ENCODE measurements at regions not wholly inside any gene's neighbourhood (a gene's known extent, or its start where the extent isn't known, plus 50 kb on each side); places are given as distances from the start of the nearest gene placed in this dataset.

GRCh38 chr4:176453079-176453478, 133.3 kb downstream of the SPCS3 start:
- intact Hi-C loops (cut with micrococcal nuclease) = no loop called here
- Histone ChIP-seq H3K9me3 (ENCODE audit: control insufficient read depth in 1 of 2, insufficient read depth in 1 of 2, low read depth in 1 of 2, low read length in 2 of 2) (no peaks in the 10 kb centered on the region), H2AFZ (ENCODE audit: low read depth, low read length, poor library complexity, severe bottlenecking) (no peak overlapping the region), H4K20me1 (ENCODE audit: insufficient read depth) (no peaks in the 10 kb centered on the region), H3K36me3 (ENCODE audit: control insufficient read depth in 1 of 2, insufficient read depth in 2 of 2, low read length in 2 of 2) (no peaks in the 10 kb centered on the region), H3K9me2 (ENCODE audit: insufficient read depth) (no peaks in the 10 kb centered on the region), H3K4me1 (ENCODE audit: control insufficient read depth in 1 of 2, insufficient read depth in 2 of 2, low read length in 2 of 2) (no peaks in the 10 kb centered on the region), H3K27me3 (ENCODE audit: insufficient read depth, low read length) (no peaks in the 10 kb centered on the region), H3K4me3 (replicated peaks in 1 of 2; ENCODE audit: low read depth in 1 of 2, low read length in 2 of 2) (no peak overlapping the region), H3K27ac (ENCODE audit: low read depth, low read length) (no peak overlapping the region), H3K4me2 (ENCODE audit: low read length) (no peak overlapping the region), H3K79me2 (ENCODE audit: insufficient read depth, low read length) (no peaks in the 10 kb centered on the region), H3K9ac (ENCODE audit: low read length) (no peak overlapping the region)
- ChIA-PET RAD21 (ENCODE audit: low non-redundant PET in 1 of 2, low total read pairs in 2 of 2, uncharacterized antibody in 2 of 2, unreplicated experiment in 2 of 2) (no interaction called here), POLR2A (no interaction called here), CTCF (no interaction called here)
- DNase-seq (ENCODE audit: low read depth, low spot score) (no peak), ATAC-seq (no peak)
- BruUV-seq (replicated peaks) = no TSS peak
- TF ChIP-seq EGR1 (IDR thresholded peaks at IDR 0.05; ENCODE audit: low read depth) (no peak), CTCF (IDR thresholded peaks at IDR 0.05 in 2 of 3, conservative IDR thresholded peaks at IDR 0.05 in 1 of 3; ENCODE audit: borderline replicate concordance in 1 of 3, insufficient read depth in 1 of 3, low read depth in 2 of 3, low read length in 2 of 3) (no peak), YY1 (IDR thresholded peaks at IDR 0.05; ENCODE audit: extremely low read depth, insufficient replicate concordance, low read depth, low read length) (no peak)

GRCh38 chr4:176453658-176454057, 133.9 kb downstream of the SPCS3 start:
- POLR2A ChIA-PET = no interaction called here
- BruUV-seq (replicated peaks) = no TSS peak

More at GRCh38 chr4:176453658-176454057, 133.9 kb downstream of the SPCS3 start:
- H3K9me3 ChIP-seq (ENCODE audit: control insufficient read depth in 1 of 2, insufficient read depth in 1 of 2, low read depth in 1 of 2, low read length in 2 of 2) = no peaks in the 10 kb centered on the region
- H3K4me1 ChIP-seq (ENCODE audit: control insufficient read depth in 1 of 2, insufficient read depth in 2 of 2, low read length in 2 of 2) = no peaks in the 10 kb centered on the region
- no peak overlapping the region for H3K9ac ChIP-seq (ENCODE audit: low read length)
- no peak overlapping the region for H3K4me2 ChIP-seq (ENCODE audit: low read length)
- H2AFZ ChIP-seq (ENCODE audit: low read depth, low read length, poor library complexity, severe bottlenecking) = no peak overlapping the region
- TF ChIP-seq SRF (IDR thresholded peaks at IDR 0.05; ENCODE audit: low read depth) = no peak
- no peak for TF ChIP-seq CEBPB (IDR thresholded peaks at IDR 0.05; ENCODE audit: low read depth)
- TF ChIP-seq POLR2A (IDR thresholded peaks at IDR 0.05; ENCODE audit: borderline replicate concordance, extremely low read depth, insufficient read depth, insufficient read length) = no peak
- no peak for TF ChIP-seq CTCF (IDR thresholded peaks at IDR 0.05 in 2 of 3, conservative IDR thresholded peaks at IDR 0.05 in 1 of 3; ENCODE audit: borderline replicate concordance in 1 of 3, insufficient read depth in 1 of 3, low read depth in 2 of 3, low read length in 2 of 3)
- no peak for TF ChIP-seq CBX3 (IDR thresholded peaks at IDR 0.05; ENCODE audit: low read depth)
- no peak for TF ChIP-seq RAD21 (IDR thresholded peaks at IDR 0.05; ENCODE audit: low read depth)
- TF ChIP-seq ELF1 (IDR thresholded peaks at IDR 0.05; ENCODE audit: borderline replicate concordance, low read depth) = no peak
- no peak for TF ChIP-seq YY1 (IDR thresholded peaks at IDR 0.05; ENCODE audit: extremely low read depth, insufficient replicate concordance, low read depth, low read length)
- no peak for TF ChIP-seq EZH2phosphoT487 (IDR thresholded peaks at IDR 0.05; ENCODE audit: borderline replicate concordance)
- TF ChIP-seq ZNF274 (IDR thresholded peaks at IDR 0.05; ENCODE audit: low read depth, low read length) = no peak
- no peak for TF ChIP-seq ATF3 (IDR thresholded peaks at IDR 0.05)
- TF ChIP-seq ZFX (IDR thresholded peaks at IDR 0.05) = no peak
- no peak for TF ChIP-seq MAX (IDR thresholded peaks at IDR 0.05)
- TF ChIP-seq EGR1 (IDR thresholded peaks at IDR 0.05; ENCODE audit: low read depth) = no peak
- ChIA-PET RAD21 (ENCODE audit: low non-redundant PET in 1 of 2, low total read pairs in 2 of 2, uncharacterized antibody in 2 of 2, unreplicated experiment in 2 of 2) (no interaction called here), CTCF (no interaction called here)
- no peaks in the 10 kb centered on the region for H3K9me2 ChIP-seq (ENCODE audit: insufficient read depth)
- H4K20me1 ChIP-seq (ENCODE audit: insufficient read depth) = no peaks in the 10 kb centered on the region
- intact Hi-C loops (cut with micrococcal nuclease) = no loop called here
- DNase-seq (ENCODE audit: low read depth, low spot score) (no peak), ATAC-seq (no peak)
- H3K4me3 ChIP-seq (replicated peaks in 1 of 2; ENCODE audit: low read depth in 1 of 2, low read length in 2 of 2) = no peak overlapping the region
- no peaks in the 10 kb centered on the region for H3K27me3 ChIP-seq (ENCODE audit: insufficient read depth, low read length)
- H3K79me2 ChIP-seq (ENCODE audit: insufficient read depth, low read length) = no peaks in the 10 kb centered on the region
- H3K27ac ChIP-seq (ENCODE audit: low read depth, low read length) = no peak overlapping the region
- no peaks in the 10 kb centered on the region for H3K36me3 ChIP-seq (ENCODE audit: control insufficient read depth in 1 of 2, insufficient read depth in 2 of 2, low read length in 2 of 2)
